ENCODE measurements at regions not wholly inside any gene's neighbourhood (a gene's known extent, or its start where the extent isn't known, plus 50 kb on each side); places are given as distances from the start of the nearest gene placed in this dataset.

- Histone ChIP-seq H3K9me3 (replicated peaks; ENCODE audit: control insufficient read depth, insufficient read depth, low read length) (no peaks in the 10 kb centered on the region), H3K4me2 (ENCODE audit: insufficient read depth, low read length) (no peak overlapping the region), H4K20me1 (replicated peaks; ENCODE audit: control insufficient read depth, extremely low read depth, insufficient read depth, low read length) (no peaks in the 10 kb centered on the region), H3K27me3 (ENCODE audit: control insufficient read depth in 2 of 2, insufficient read depth in 2 of 2, low read length in 2 of 2) (no peaks in the 10 kb centered on the region), H3K79me2 (ENCODE audit: control insufficient read depth, insufficient read depth, low read length) (no peaks in the 10 kb centered on the region), H3K4me3 (replicated peaks in 1 of 3; ENCODE audit: insufficient read depth in 1 of 3, low read depth in 1 of 3, low read length in 3 of 3) (no peak overlapping the region), H3K9me1 (replicated peaks; ENCODE audit: control insufficient read depth, extremely low read depth, insufficient read depth, low read length) (no peaks in the 10 kb centered on the region), H3K9ac (replicated peaks; ENCODE audit: extremely low read depth, insufficient read depth, low read length) (no peak overlapping the region), H2AFZ (ENCODE audit: low read depth, low read length) (no peak overlapping the region), H3K36me3 (ENCODE audit: control insufficient read depth in 2 of 2, extremely low read depth in 1 of 2, insufficient read depth in 2 of 2, low read length in 2 of 2) (no peaks in the 10 kb centered on the region), H3K27ac (ENCODE audit: insufficient read depth, low read depth, low read length) (no peak overlapping the region), H3K4me1 (ENCODE audit: control insufficient read depth, extremely low read depth, insufficient read depth, low read length) (no peaks in the 10 kb centered on the region)
- DNase-seq (ENCODE audit: low read depth, low spot score) (no peak), FAIRE-seq (no peak)
- intact Hi-C loops (cut with micrococcal nuclease), result no loop called here
- BruUV-seq (replicated peaks), result no TSS peak
- TF ChIP-seq FOS (IDR thresholded peaks at IDR 0.05; ENCODE audit: borderline replicate concordance, insufficient read depth, low read length) (no peak), EZH2 (IDR thresholded peaks at IDR 0.05; ENCODE audit: borderline replicate concordance, low read depth, low read length, severe bottlenecking) (no peak), POLR2A (IDR thresholded peaks at IDR 0.05; ENCODE audit: low read depth, low read length) (no peak), CTCF (IDR thresholded peaks at IDR 0.05; ENCODE audit: extremely low read depth in 1 of 2, insufficient read depth in 1 of 2, low read depth in 1 of 2, low read length in 2 of 2) (no peak), POLR2AphosphoS5 (IDR thresholded peaks at IDR 0.05; ENCODE audit: insufficient read depth, low read depth, low read length) (no peak), GATA2 (IDR thresholded peaks at IDR 0.05; ENCODE audit: insufficient read depth, insufficient read length, low read depth, low read length) (no peak), JUN (IDR thresholded peaks at IDR 0.05; ENCODE audit: borderline replicate concordance, insufficient read depth, insufficient read length, low read depth) (no peak), MYC (IDR thresholded peaks at IDR 0.05; ENCODE audit: low read depth, low read length) (no peak)
- TF ChIP-seq, protein P1, sequence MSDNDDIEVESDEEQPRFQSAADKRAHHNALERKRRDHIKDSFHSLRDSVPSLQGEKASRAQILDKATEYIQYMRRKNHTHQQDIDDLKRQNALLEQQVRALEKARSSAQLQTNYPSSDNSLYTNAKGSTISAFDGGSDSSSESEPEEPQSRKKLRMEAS (IDR thresholded peaks at IDR 0.05; ENCODE audit: insufficient read depth, insufficient read length), result no peak
- CTCF ChIA-PET, result no interaction called here
- dilution Hi-C loops (cut with MboI; ENCODE audit: extremely low pct_ligation_motif_present, low sequenced_read_pairs), result no loop called here
- POLR2A ChIA-PET, result no interaction called here
Measured at GRCh38 chr12:4178424-4179170, 95.0 kb upstream of the CCND2 start.

All from endothelial cell of umbilical vein (primary cell).